Gastrocnemius medialis (tissue), 4 donors: ENCODE measurements at regions not wholly inside any gene's neighbourhood (a gene's known extent, or its start where the extent isn't known, plus 50 kb on each side); places are given as distances from the start of the nearest gene placed in this dataset.
A peak's percentile ranks its signal among the peaks of the same experiment; 100 is the strongest.

Source experiments
- ATAC-seq, 2 donors: fragments of 150-250 bp; one replicate each; pipeline ENCODE4 v1.9.1; 2016
- DNase-seq, 2 donors: peaks; one replicate each; pipeline ENCODE4 v3.0.0-alpha.2; 2019
- H3K27ac ChIP-seq, 4 donors: fragments of 200-600 bp; sonication (generic); 1 replicate in 1 of 4; 2 replicates in 3 of 4; pipeline ENCODE4 v1.5.1; 2016 to 2018; ENCODE audit warnings: mild to moderate bottlenecking in 2 of 4, moderate library complexity in 1 of 4
- H3K27me3 ChIP-seq, 3 donors: fragments of 200-600 bp; sonication (generic) in 2 of 3; 1 replicate in 1 of 3; 2 replicates in 2 of 3; pipeline versions ENCODE4 v1.5.1 to v1.6.0; 2016 to 2019; ENCODE audit warnings: mild to moderate bottlenecking in 1 of 3, moderate library complexity in 1 of 3
- H3K36me3 ChIP-seq, 2 donors: fragments of 200-600 bp; sonication (generic) in 1 of 2; one replicate each; pipeline ENCODE4 v1.5.1; 2017 to 2018
- H3K4me1 ChIP-seq, 2 donors: fragments of 200-600 bp; sonication (generic) in 1 of 2; one replicate each; pipeline ENCODE4 v1.5.1; 2016 to 2017; ENCODE audit warnings: mild to moderate bottlenecking in 2 of 2
- H3K4me3 ChIP-seq, 4 donors: fragments of 200-600 bp; sonication (generic) in 3 of 4; 1 replicate in 1 of 4; 2 replicates in 3 of 4; pipeline ENCODE4 v1.5.1; 2016 to 2019; ENCODE audit warnings: mild to moderate bottlenecking in 2 of 4
- H3K9me3 ChIP-seq, 3 donors: fragments of 200-600 bp; sonication (generic) in 2 of 3; 1 replicate in 1 of 3; 2 replicates in 2 of 3; pipeline ENCODE4 v1.5.1; 2016 to 2019
- CTCF ChIP-seq, 5 experiments: fragments of 450-650 bp in 3 of 5; fragments of 200-600 bp in 2 of 5; sonication (generic) in 2 of 5; IDR thresholded peaks in 4 of 5; conservative IDR thresholded peaks in 1 of 5; 1 replicate in 4 of 5; 2 replicates in 1 of 5; pipeline ENCODE4 v1.5.1; 2016 to 2019; ENCODE audit warnings: antibody characterized with exemption in 5 of 5, mild to moderate bottlenecking in 3 of 5, moderate library complexity in 3 of 5
- POLR2A ChIP-seq, 2 donors: fragments of 450-650 bp; IDR thresholded peaks; one replicate each; pipeline ENCODE4 v1.6.1; 2017; ENCODE audit warnings: antibody characterized with exemption in 2 of 2, mild to moderate bottlenecking in 2 of 2, moderate library complexity in 2 of 2
- in situ Hi-C, 4 donors: fragments of 200-750 bp; cut with MboI; loops; one replicate each; pipeline versions ENCODE4 v1.15.0 to v1.8.0; 2017; ENCODE audit warnings: low sequenced_read_pairs in 4 of 4
- intact Hi-C: fragments of 100-400 bp; cut with DNase I; formaldehyde crosslinking; loops from one replicate; pipeline ENCODE4 v1.15.1; 2023; ENCODE audit warnings: low total_unique reads

DNA sequence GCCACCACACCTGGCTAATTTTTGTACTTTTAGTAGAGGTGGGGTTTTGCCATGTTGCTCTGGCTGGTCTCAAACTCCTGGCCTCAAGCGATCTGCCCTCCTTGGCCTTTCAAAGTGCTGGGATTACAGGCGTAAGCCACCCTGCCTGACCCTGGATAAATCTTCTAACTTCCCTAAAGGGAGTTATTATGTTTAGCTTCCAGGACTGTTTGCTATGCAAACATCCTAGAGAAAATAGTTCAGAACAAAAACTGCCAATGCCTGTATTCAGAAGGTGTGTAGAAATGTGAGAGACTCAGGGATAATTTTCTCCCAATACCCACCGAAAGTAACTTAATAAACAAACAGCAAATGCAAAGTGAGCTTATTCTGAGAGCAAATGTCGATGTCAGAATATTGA is 301.2 kb downstream of the TGFB2 start:
- no peaks in the 10 kb centered on the region for H3K36me3 ChIP-seq
- H3K27me3 ChIP-seq, result no peaks in the 10 kb centered on the region
- no peaks in the 10 kb centered on the region for H3K9me3 ChIP-seq
- H3K4me1 ChIP-seq, result no peaks in the 10 kb centered on the region
- DNase-seq (no peak), ATAC-seq (no peak)
- TF ChIP-seq CTCF (IDR thresholded peaks at IDR 0.05 in 4 of 5, conservative IDR thresholded peaks at IDR 0.05 in 1 of 5) (no peak), POLR2A (IDR thresholded peaks at IDR 0.05) (no peak)
- H3K4me3 ChIP-seq, result no peak overlapping the region
- no peak overlapping the region for H3K27ac ChIP-seq
- in situ Hi-C loops (no loop called here), intact Hi-C loops (no loop called here)

GRCh38 chr1:218656301-218657037 is 311.3 kb downstream of the TGFB2 start:
- no peak for TF ChIP-seq CTCF (IDR thresholded peaks at IDR 0.05 in 4 of 5, conservative IDR thresholded peaks at IDR 0.05 in 1 of 5)
- TF ChIP-seq POLR2A (IDR thresholded peaks at IDR 0.05), result no peak
- Histone ChIP-seq H3K9me3 (no peaks in the 10 kb centered on the region), H3K27me3 (no peaks in the 10 kb centered on the region), H3K4me1 (peaks cover 0 to 14% of the 10 kb centered on the region in 2 donors), H3K4me3 (no peak overlapping the region), H3K27ac (no peak overlapping the region), H3K36me3 (no peaks in the 10 kb centered on the region)
- no peak for DNase-seq
- intact Hi-C loops, result no loop called here
- ATAC-seq, result peak; percentile 33 to 74
- in situ Hi-C loops, result no loop called here

DNA sequence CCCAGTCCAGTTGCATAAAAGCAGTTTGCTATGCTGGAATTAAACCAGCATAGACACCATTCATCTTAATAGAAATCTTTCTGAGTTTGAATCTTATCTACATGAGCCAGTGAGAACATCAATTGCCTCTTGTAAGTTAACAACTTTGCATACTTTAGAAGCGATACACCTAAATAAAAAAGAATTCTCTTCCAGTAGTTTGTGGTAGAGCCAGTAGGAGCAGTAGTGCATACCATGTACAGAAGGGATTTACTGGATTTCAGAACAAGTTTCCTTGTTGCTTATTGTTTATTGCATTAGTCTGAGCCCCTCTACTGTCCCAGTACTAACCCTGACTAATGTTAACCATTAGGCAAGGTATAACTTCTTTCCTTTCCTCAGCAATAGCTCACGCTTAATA is 313.1 kb downstream of the TGFB2 start:
- H3K4me1 ChIP-seq, result peaks cover 0 to 14% of the 10 kb centered on the region in 2 donors
- DNase-seq (no peak), ATAC-seq (no peak)
- no peak overlapping the region for H3K27ac ChIP-seq
- in situ Hi-C loops (no loop called here), intact Hi-C loops (no loop called here)
- no peaks in the 10 kb centered on the region for H3K27me3 ChIP-seq
- no peaks in the 10 kb centered on the region for H3K9me3 ChIP-seq
- H3K36me3 ChIP-seq, result no peaks in the 10 kb centered on the region
- TF ChIP-seq CTCF (IDR thresholded peaks at IDR 0.05 in 4 of 5, conservative IDR thresholded peaks at IDR 0.05 in 1 of 5) (no peak), POLR2A (IDR thresholded peaks at IDR 0.05) (no peak)
- no peak overlapping the region for H3K4me3 ChIP-seq

GRCh38 chr1:218658899-218659298 is 313.8 kb downstream of the TGFB2 start:
- Histone ChIP-seq H3K9me3 (no peaks in the 10 kb centered on the region), H3K27me3 (no peaks in the 10 kb centered on the region), H3K36me3 (no peaks in the 10 kb centered on the region), H3K27ac (no peak overlapping the region), H3K4me3 (no peak overlapping the region), H3K4me1 (peaks cover 0 to 15% of the 10 kb centered on the region in 2 donors)
- TF ChIP-seq CTCF (IDR thresholded peaks at IDR 0.05 in 4 of 5, conservative IDR thresholded peaks at IDR 0.05 in 1 of 5) (no peak), POLR2A (IDR thresholded peaks at IDR 0.05) (no peak)
- ATAC-seq (no peak), DNase-seq (no peak)
- intact Hi-C loops (no loop called here), in situ Hi-C loops (no loop called here)
